ENCODE measurements at regions not wholly inside any gene's neighbourhood (a gene's known extent, or its start where the extent isn't known, plus 50 kb on each side); places are given as distances from the start of the nearest gene placed in this dataset.

DNA sequence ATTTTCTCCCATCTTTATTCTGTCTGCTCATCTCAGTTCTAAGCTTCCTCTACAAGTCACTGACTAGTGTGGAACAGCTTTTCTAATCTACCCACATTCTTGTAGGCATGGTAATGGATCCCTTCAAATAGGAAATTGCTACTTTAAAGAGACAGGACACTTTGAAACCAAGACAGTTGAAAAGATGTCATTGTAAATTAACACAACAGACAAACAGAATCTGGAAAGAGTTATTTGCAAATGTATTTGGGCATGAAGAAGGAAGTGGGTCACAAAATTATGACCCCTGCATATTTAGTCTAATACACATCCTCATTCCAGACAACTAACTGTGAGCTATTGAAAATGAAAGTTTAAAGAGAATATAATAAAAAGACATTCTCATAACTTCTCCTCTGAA lies 298.2 kb upstream of the MARCKS start (continued):
- TF ChIP-seq, protein P1, sequence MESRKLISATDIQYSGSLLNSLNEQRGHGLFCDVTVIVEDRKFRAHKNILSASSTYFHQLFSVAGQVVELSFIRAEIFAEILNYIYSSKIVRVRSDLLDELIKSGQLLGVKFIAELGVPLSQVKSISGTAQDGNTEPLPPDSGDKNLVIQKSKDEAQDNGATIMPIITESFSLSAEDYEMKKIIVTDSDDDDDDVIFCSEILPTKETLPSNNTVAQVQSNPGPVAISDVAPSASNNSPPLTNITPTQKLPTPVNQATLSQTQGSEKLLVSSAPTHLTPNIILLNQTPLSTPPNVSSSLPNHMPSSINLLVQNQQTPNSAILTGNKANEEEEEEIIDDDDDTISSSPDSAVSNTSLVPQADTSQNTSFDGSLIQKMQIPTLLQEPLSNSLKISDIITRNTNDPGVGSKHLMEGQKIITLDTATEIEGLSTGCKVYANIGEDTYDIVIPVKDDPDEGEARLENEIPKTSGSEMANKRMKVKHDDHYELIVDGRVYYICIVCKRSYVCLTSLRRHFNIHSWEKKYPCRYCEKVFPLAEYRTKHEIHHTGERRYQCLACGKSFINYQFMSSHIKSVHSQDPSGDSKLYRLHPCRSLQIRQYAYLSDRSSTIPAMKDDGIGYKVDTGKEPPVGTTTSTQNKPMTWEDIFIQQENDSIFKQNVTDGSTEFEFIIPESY (IDR thresholded peaks at IDR 0.05; ENCODE audit: borderline replicate concordance, low read depth), result 0 out of 2 replicates have a peak, but pooled peaks have one; percentile 12
- TF ChIP-seq, protein P2, sequence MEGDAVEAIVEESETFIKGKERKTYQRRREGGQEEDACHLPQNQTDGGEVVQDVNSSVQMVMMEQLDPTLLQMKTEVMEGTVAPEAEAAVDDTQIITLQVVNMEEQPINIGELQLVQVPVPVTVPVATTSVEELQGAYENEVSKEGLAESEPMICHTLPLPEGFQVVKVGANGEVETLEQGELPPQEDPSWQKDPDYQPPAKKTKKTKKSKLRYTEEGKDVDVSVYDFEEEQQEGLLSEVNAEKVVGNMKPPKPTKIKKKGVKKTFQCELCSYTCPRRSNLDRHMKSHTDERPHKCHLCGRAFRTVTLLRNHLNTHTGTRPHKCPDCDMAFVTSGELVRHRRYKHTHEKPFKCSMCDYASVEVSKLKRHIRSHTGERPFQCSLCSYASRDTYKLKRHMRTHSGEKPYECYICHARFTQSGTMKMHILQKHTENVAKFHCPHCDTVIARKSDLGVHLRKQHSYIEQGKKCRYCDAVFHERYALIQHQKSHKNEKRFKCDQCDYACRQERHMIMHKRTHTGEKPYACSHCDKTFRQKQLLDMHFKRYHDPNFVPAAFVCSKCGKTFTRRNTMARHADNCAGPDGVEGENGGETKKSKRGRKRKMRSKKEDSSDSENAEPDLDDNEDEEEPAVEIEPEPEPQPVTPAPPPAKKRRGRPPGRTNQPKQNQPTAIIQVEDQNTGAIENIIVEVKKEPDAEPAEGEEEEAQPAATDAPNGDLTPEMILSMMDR (IDR thresholded peaks at IDR 0.05), result no peak
- no peak for TF ChIP-seq NRF1 (IDR thresholded peaks at IDR 0.05; ENCODE audit: low read depth, low read length)
- TF ChIP-seq FOXM1 (IDR thresholded peaks at IDR 0.05; ENCODE audit: low read depth), result peak; percentile 88
- TF ChIP-seq RFX5 (IDR thresholded peaks at IDR 0.05; ENCODE audit: low read length), result no peak
- peak; percentile 46; the same call in 1 of the 2 replicates for TF ChIP-seq POLR2AphosphoS5 (IDR thresholded peaks at IDR 0.05; ENCODE audit: low read depth, low read length)
- TF ChIP-seq FOXJ3 (CRISPR knock-in tag; IDR thresholded peaks at IDR 0.05), result no peak

DNA sequence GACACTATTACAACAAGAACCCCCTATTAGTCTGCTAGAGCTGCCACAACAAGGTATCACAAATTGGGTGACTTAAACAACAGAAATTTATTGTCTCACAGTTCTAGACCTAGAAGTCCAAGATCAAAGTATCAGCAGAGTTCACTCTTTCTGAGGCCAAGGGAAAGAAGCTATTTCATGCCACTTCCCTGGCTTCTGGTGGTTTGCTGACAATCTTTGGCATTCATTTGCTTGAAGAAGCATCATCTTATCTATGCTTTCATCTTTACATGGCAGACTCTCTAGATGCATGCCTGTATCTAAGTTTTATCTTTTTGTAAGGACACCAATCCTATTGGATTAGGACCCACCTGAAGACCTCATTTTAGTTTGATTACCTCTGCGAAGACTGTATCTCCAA lies 296.8 kb upstream of the MARCKS start:
- H3K4me2 ChIP-seq, result peak overlapping the region; percentile 8; the same call in 1 of the 2 replicates
- WGBS (ENCODE audit: low lambda C conversion rate), result 100% methylated on average over 1 of the region's 1 CpG
- H3K9me3 ChIP-seq, result no peaks in the 10 kb centered on the region
- H3K4me1 ChIP-seq (ENCODE audit: control insufficient read depth in 1 of 2, insufficient read depth in 2 of 2, low read depth in 1 of 2, low read length in 1 of 2), result peaks cover 15 to 27% of the 10 kb centered on the region in 2 experiments; a peak in 3 of 4 replicates
- no peaks in the 10 kb centered on the region for H3K79me2 ChIP-seq (ENCODE audit: insufficient read depth)
- H3K27ac ChIP-seq (ENCODE audit: low read depth in 2 of 2, low read length in 1 of 2), result peak overlapping the region; percentile 89 to 94
- peak overlapping the region; percentile 23; the same call in 1 of the 2 replicates for H2AFZ ChIP-seq (ENCODE audit: low read depth)
- ChIA-PET POLR2A (no interaction called here), CTCF (no interaction called here)
- no peaks in the 10 kb centered on the region for H3K27me3 ChIP-seq (ENCODE audit: insufficient read depth)
- H3F3A ChIP-seq (replicated peaks; ENCODE audit: insufficient read depth), result peaks cover 39% of the 10 kb centered on the region
- H3K36me3 ChIP-seq (replicated peaks in 1 of 2; ENCODE audit: control insufficient read depth in 1 of 2, insufficient read depth in 2 of 2, low read length in 1 of 2), result no peaks in the 10 kb centered on the region
- no peak overlapping the region for H3K4me3 ChIP-seq (ENCODE audit: low read depth in 2 of 2, low read length in 1 of 2)
- no peak for DNase-seq
- H3K9me2 ChIP-seq, result no peaks in the 10 kb centered on the region
- TF ChIP-seq NRF1 (IDR thresholded peaks at IDR 0.05; ENCODE audit: low read depth, low read length) (no peak), RFX5 (IDR thresholded peaks at IDR 0.05; ENCODE audit: low read length) (no peak)
- H3K9ac ChIP-seq, result peak overlapping the region; percentile 39; the same call in 1 of the 2 replicates
- no peaks in the 10 kb centered on the region for H4K20me1 ChIP-seq (ENCODE audit: insufficient read depth)

DNA sequence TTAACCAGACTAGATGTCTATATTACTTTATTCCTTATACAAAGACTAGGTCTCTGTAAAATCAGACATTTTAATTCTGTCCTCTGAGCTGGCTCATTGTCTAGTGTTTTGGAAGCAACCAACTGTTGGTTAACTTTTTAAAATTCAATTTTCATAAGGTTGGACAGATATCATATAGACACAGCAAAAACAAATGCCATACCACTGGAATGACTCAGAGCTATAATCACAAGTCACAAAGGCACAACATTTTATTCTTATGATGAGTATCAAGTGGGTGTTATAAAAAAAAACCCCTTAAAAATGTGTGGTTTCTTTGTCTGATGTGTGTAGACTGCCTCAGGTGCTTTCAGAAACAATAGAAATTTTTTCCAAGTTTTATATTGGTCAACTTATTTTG lies 296.2 kb upstream of the MARCKS start:
- peak overlapping the region; percentile 8; the same call in 1 of the 2 replicates for H3K4me2 ChIP-seq
- H2AFZ ChIP-seq (ENCODE audit: low read depth), result peak overlapping the region; percentile 23; the same call in 1 of the 2 replicates
- H3K9ac ChIP-seq, result peak overlapping the region; percentile 39; the same call in 1 of the 2 replicates
- no peaks in the 10 kb centered on the region for H3K36me3 ChIP-seq (replicated peaks in 1 of 2; ENCODE audit: control insufficient read depth in 1 of 2, insufficient read depth in 2 of 2, low read length in 1 of 2)
- peaks cover 44% of the 10 kb centered on the region for H3F3A ChIP-seq (replicated peaks; ENCODE audit: insufficient read depth)
- H3K4me1 ChIP-seq (ENCODE audit: control insufficient read depth in 1 of 2, insufficient read depth in 2 of 2, low read depth in 1 of 2, low read length in 1 of 2), result peaks cover 15 to 27% of the 10 kb centered on the region in 2 experiments; a peak in 3 of 4 replicates
- peak overlapping the region; percentile 89 to 94; a peak in 3 of 4 replicates for H3K27ac ChIP-seq (ENCODE audit: low read depth in 2 of 2, low read length in 1 of 2)
- H3K27me3 ChIP-seq (ENCODE audit: insufficient read depth), result no peaks in the 10 kb centered on the region
- H3K9me2 ChIP-seq, result no peaks in the 10 kb centered on the region
- no peak for DNase-seq
- H3K79me2 ChIP-seq (ENCODE audit: insufficient read depth), result no peaks in the 10 kb centered on the region
- H3K9me3 ChIP-seq, result no peaks in the 10 kb centered on the region
- POLR2A ChIA-PET, result no interaction called here
- H3K4me3 ChIP-seq (ENCODE audit: low read depth in 2 of 2, low read length in 1 of 2), result no peak overlapping the region
- H4K20me1 ChIP-seq (ENCODE audit: insufficient read depth), result no peaks in the 10 kb centered on the region
- CTCF ChIA-PET, result no interaction called here
- TF ChIP-seq NFIC (IDR thresholded peaks at IDR 0.05; ENCODE audit: borderline replicate concordance) (peak; percentile 66; the same call in 1 of the 2 replicates), MXI1 (IDR thresholded peaks at IDR 0.05; ENCODE audit: low read depth, low read length) (no peak), ELF1 (IDR thresholded peaks at IDR 0.05) (no peak), EP300 (IDR thresholded peaks at IDR 0.05; ENCODE audit: borderline replicate concordance in 1 of 2, low read depth in 1 of 2, low read length in 1 of 2) (peak in 1 of 2 experiments; percentile 89; a peak in 1 of 4 replicates), RXRA (IDR thresholded peaks at IDR 0.05; ENCODE audit: borderline replicate concordance, low read depth) (peak; percentile 60; the same call in 1 of the 2 replicates), FOXM1 (IDR thresholded peaks at IDR 0.05; ENCODE audit: low read depth) (0 out of 2 replicates have a peak, but pooled peaks have one; percentile 37)
- TF ChIP-seq, protein P1 (IDR thresholded peaks at IDR 0.05; ENCODE audit: borderline replicate concordance, low read depth), result 0 out of 2 replicates have a peak, but pooled peaks have one; percentile 31
- TF ChIP-seq, protein P2 (IDR thresholded peaks at IDR 0.05), result no peak
- TF ChIP-seq, protein P3, sequence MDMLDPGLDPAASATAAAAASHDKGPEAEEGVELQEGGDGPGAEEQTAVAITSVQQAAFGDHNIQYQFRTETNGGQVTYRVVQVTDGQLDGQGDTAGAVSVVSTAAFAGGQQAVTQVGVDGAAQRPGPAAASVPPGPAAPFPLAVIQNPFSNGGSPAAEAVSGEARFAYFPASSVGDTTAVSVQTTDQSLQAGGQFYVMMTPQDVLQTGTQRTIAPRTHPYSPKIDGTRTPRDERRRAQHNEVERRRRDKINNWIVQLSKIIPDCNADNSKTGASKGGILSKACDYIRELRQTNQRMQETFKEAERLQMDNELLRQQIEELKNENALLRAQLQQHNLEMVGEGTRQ (IDR thresholded peaks at IDR 0.05; ENCODE audit: borderline replicate concordance, low read depth, low read length), result no peak

Measured in SK-N-SH (cell line).